Tibial nerve (tissue), 4 donors: ENCODE measurements at regions not wholly inside any gene's neighbourhood (a gene's known extent, or its start where the extent isn't known, plus 50 kb on each side); places are given as distances from the start of the nearest gene placed in this dataset.

Source experiments
- DNase-seq, 2 donors: peaks; one replicate each; pipeline ENCODE4 v3.0.0-alpha.2; 2019; ENCODE audit warnings: low spot score in 2 of 2
- H3K27ac ChIP-seq, 4 donors: fragments of 200-600 bp; sonication (generic) in 3 of 4; one replicate each; pipeline ENCODE4 v1.5.1; 2017 to 2019; ENCODE audit warnings: mild to moderate bottlenecking in 1 of 4
- H3K27me3 ChIP-seq, 2 donors: fragments of 200-600 bp; sonication (generic) in 1 of 2; one replicate each; pipeline versions ENCODE4 v1.5.1 to v1.6.0; 2017 to 2019
- H3K36me3 ChIP-seq, 3 donors: fragments of 200-600 bp; sonication (generic); one replicate each; pipeline ENCODE4 v1.5.1; 2018 to 2019
- H3K4me1 ChIP-seq, 4 donors: fragments of 200-600 bp; sonication (generic) in 3 of 4; one replicate each; pipeline ENCODE4 v1.5.1; 2017 to 2019
- H3K4me3 ChIP-seq, 4 donors: fragments of 200-600 bp; sonication (generic) in 3 of 4; one replicate each; pipeline ENCODE4 v1.5.1; 2017 to 2019; ENCODE audit warnings: mild to moderate bottlenecking in 1 of 4, moderate library complexity in 1 of 4
- H3K9me3 ChIP-seq, 4 donors: fragments of 200-600 bp; sonication (generic) in 3 of 4; one replicate each; pipeline ENCODE4 v1.5.1; 2017 to 2019
- EP300 ChIP-seq, 2 donors: sonication (generic); formaldehyde crosslinking; IDR thresholded peaks; one replicate each; pipeline ENCODE4 v1.6.1; 2017; ENCODE audit warnings: antibody characterized with exemption in 2 of 2, mild to moderate bottlenecking in 1 of 2
- POLR2A ChIP-seq, 2 donors: fragments of 450-650 bp; IDR thresholded peaks; one replicate each; pipeline ENCODE4 v1.6.1; 2017; ENCODE audit warnings: antibody characterized with exemption in 2 of 2, mild to moderate bottlenecking in 2 of 2, moderate library complexity in 2 of 2
- WGBS, 2 donors: methylation state at CpG; one replicate each; pipeline ENCODE4 v1.1.5; 2018; 5-methylcytosine and 5-hydroxymethylcytosine counted together
- TF ChIP-seq, protein P1 (sequence below), 5 experiments: fragments of 200-600 bp in 3 of 5; fragments of 450-650 bp in 2 of 5; sonication (generic) in 3 of 5; IDR thresholded peaks; one replicate each; pipeline ENCODE4 v1.5.1; 2016 to 2019; ENCODE audit warnings: antibody characterized with exemption in 5 of 5, mild to moderate bottlenecking in 3 of 5, moderate library complexity in 2 of 5

- H3K9me3 ChIP-seq, result no peaks in the 10 kb centered on the region
- no peaks in the 10 kb centered on the region for H3K4me1 ChIP-seq
- peaks cover 0 to 10% (median 0%) of the 10 kb centered on the region in 3 donors for H3K36me3 ChIP-seq
- H3K4me3 ChIP-seq, result no peak overlapping the region
- WGBS, 2 donors, result 89 to 91% methylated on average over 8 of the region's 8 CpGs
- H3K27ac ChIP-seq, result no peak overlapping the region
- no peak for TF ChIP-seq EP300 (IDR thresholded peaks at IDR 0.05)
- TF ChIP-seq, protein P1, sequence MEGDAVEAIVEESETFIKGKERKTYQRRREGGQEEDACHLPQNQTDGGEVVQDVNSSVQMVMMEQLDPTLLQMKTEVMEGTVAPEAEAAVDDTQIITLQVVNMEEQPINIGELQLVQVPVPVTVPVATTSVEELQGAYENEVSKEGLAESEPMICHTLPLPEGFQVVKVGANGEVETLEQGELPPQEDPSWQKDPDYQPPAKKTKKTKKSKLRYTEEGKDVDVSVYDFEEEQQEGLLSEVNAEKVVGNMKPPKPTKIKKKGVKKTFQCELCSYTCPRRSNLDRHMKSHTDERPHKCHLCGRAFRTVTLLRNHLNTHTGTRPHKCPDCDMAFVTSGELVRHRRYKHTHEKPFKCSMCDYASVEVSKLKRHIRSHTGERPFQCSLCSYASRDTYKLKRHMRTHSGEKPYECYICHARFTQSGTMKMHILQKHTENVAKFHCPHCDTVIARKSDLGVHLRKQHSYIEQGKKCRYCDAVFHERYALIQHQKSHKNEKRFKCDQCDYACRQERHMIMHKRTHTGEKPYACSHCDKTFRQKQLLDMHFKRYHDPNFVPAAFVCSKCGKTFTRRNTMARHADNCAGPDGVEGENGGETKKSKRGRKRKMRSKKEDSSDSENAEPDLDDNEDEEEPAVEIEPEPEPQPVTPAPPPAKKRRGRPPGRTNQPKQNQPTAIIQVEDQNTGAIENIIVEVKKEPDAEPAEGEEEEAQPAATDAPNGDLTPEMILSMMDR (IDR thresholded peaks at IDR 0.05), result no peak
- H3K27me3 ChIP-seq, result no peaks in the 10 kb centered on the region
- DNase-seq, result no peak
Observed at GRCh38 chr7:156554488-156554887, 86.1 kb upstream of the RNF32 start.

- H3K36me3 ChIP-seq, result peaks cover 0 to 10% (median 0%) of the 10 kb centered on the region in 3 donors
- DNase-seq, result no peak
- TF ChIP-seq EP300 (IDR thresholded peaks at IDR 0.05) (no peak), POLR2A (IDR thresholded peaks at IDR 0.05) (no peak)
- TF ChIP-seq, protein P1 (IDR thresholded peaks at IDR 0.05), result no peak
- no peaks in the 10 kb centered on the region for H3K27me3 ChIP-seq
- WGBS, 2 donors, result 96 to 97% methylated on average over 9 of the region's 9 CpGs
- peaks cover 0 to 16% (median 2%) of the 10 kb centered on the region in 4 donors for H3K9me3 ChIP-seq
- no peak overlapping the region for H3K4me3 ChIP-seq
- H3K27ac ChIP-seq, result no peak overlapping the region
- H3K4me1 ChIP-seq, result no peaks in the 10 kb centered on the region
Observed at GRCh38 chr7:156549636-156550035, 90.9 kb upstream of the RNF32 start.

DNA sequence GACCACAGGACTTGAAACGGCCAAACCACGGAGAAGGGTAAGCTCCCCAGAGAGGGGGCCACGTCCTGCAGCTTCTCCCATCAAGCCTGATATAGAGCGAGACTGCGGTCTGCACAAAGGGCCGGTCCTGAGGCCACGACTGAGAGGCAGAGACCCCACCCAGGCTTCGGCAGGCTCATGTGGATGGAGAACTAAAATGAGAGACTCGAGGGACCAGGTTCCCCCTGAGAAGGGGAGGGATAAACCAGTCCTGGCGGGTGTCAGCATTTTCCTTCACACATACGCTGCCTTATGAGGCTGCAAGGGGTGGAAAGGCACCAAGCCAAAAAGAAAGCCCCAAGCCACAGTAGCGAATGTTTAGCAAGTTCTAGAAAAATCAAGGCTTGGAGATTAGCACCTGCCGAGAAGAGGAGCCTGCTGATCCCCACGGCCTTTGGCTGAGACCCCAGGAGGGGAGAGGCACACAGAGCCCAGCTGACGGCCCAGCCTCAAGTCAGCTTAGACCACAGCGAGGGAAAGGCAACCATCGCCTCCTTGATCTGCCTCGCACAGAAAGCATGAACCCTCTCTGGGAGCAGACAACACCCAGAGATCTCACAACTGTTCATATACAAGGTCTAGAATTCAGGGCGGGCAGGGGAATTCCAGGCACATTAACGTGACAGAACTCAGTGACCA is 92.6 kb upstream of the RNF32 start:
- H3K27me3 ChIP-seq, result no peaks in the 10 kb centered on the region
- 66 to 79% methylated on average over 20 of the region's 20 CpGs for WGBS, 2 donors
- H3K9me3 ChIP-seq, result peaks cover 0 to 16% (median 2%) of the 10 kb centered on the region in 4 donors
- H3K4me3 ChIP-seq, result no peak overlapping the region
- no peak overlapping the region for H3K27ac ChIP-seq
- DNase-seq, result no peak
- no peak for TF ChIP-seq EP300 (IDR thresholded peaks at IDR 0.05)
- TF ChIP-seq, protein P1 (IDR thresholded peaks at IDR 0.05), result no peak
- no peak for TF ChIP-seq POLR2A (IDR thresholded peaks at IDR 0.05)
- no peaks in the 10 kb centered on the region for H3K4me1 ChIP-seq
- H3K36me3 ChIP-seq, result peaks cover 0 to 14% (median 0%) of the 10 kb centered on the region in 3 donors

- TF ChIP-seq EP300 (IDR thresholded peaks at IDR 0.05), result no peak
- TF ChIP-seq, protein P1 (IDR thresholded peaks at IDR 0.05), result no peak
- TF ChIP-seq POLR2A (IDR thresholded peaks at IDR 0.05), result no peak
- peaks cover 0 to 16% (median 2%) of the 10 kb centered on the region in 4 donors for H3K9me3 ChIP-seq
Observed at GRCh38 chr7:156545979-156546378, 94.6 kb upstream of the RNF32 start.

DNA sequence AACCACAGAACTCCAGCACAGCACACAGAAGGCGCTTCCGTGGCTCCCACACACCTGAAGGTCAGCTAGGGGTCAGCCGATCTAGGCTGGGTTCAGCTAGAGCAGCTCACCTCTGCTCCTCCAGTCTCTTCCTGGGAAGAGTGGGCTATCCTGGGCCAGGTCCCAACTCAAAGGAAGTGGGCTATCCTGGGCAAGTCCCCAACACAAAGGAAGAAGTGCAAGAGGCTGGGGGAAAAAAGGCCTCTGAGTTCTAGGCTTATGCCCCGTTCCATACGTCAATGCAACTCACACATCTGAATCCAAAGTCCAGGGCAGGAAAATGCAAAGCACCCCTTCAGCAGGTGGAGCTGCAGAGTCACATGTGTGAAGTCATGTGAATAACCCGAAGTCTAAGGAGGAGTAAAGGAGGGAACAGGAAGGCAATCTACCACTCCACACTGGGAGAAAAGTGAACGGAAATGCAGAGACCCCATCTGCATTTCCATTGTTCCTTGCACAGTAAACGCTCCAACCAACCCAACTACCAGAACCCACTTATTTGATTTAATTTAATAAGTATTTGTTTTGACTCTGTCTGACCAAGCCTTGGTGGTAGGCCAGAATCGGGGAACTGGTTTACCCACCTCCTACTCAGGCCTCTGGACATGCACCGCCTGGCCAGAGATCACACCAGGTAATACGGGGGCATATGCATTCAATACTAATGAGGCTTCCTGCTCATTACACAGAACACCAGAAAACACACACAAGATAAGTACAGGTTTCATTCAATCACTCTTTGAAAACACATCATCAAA is 95.5 kb upstream of the RNF32 start:
- no peak for DNase-seq
- Histone ChIP-seq H3K36me3 (peaks cover 0 to 14% (median 0%) of the 10 kb centered on the region in 3 donors), H3K27me3 (no peaks in the 10 kb centered on the region), H3K27ac (no peak overlapping the region), H3K9me3 (peaks cover 0 to 16% (median 2%) of the 10 kb centered on the region in 4 donors), H3K4me3 (no peak overlapping the region), H3K4me1 (no peaks in the 10 kb centered on the region)
- WGBS, 2 donors, result 85 to 89% methylated on average over 10 to 11 of the region's 11 CpGs
- no peak for TF ChIP-seq POLR2A (IDR thresholded peaks at IDR 0.05)
- TF ChIP-seq, protein P1 (IDR thresholded peaks at IDR 0.05), result no peak
- no peak for TF ChIP-seq EP300 (IDR thresholded peaks at IDR 0.05)

More at GRCh38 chr7:156545979-156546378, 94.6 kb upstream of the RNF32 start:
- 62 to 67% methylated on average over 9 of the region's 9 CpGs for WGBS, 2 donors
- no peak for DNase-seq
- no peaks in the 10 kb centered on the region for H3K27me3 ChIP-seq
- no peak overlapping the region for H3K27ac ChIP-seq
- H3K36me3 ChIP-seq, result peaks cover 0 to 14% (median 0%) of the 10 kb centered on the region in 3 donors
- no peaks in the 10 kb centered on the region for H3K4me1 ChIP-seq
- H3K4me3 ChIP-seq, result no peak overlapping the region
